Islet precursor cell (in vitro differentiated cells): ENCODE measurements at regions not wholly inside any gene's neighbourhood (a gene's known extent, or its start where the extent isn't known, plus 50 kb on each side); places are given as distances from the start of the nearest gene placed in this dataset.

Experiments
- DNase-seq: peaks from one replicate; pipeline ENCODE4 v3.0.0-alpha.2; 2018

DNA sequence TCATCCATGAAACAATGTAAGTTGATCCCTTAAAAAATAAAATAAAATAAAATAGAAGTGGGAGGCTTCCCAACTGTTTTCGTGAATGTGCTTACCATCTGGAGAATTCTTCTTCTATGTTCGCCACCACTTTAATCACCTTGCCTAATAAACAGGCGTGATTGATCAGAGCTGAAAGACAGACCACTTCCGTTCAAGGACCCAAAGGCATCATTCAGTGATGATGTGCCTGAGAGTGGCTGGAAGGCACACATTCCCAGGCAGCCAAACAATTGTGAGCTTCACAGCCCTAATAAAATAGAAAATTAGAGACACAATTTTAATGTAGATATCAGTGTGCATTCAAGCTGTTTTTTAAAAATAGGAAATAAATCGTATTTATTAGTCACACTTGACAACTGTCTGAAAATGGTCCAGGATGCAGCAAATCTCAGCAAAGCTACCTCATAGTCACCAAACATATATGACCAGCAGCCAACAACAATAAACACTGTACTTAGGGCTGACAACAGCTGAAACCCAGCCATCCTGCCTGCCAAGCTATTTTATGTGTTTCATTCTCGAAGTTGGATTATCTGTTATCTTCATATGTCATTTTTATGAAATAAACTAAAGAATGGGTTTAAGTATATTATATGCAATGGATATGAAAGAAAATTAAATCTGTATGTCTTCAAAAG, 163.2 kb upstream of the FAM9B start:
- no peak for DNase-seq

DNA sequence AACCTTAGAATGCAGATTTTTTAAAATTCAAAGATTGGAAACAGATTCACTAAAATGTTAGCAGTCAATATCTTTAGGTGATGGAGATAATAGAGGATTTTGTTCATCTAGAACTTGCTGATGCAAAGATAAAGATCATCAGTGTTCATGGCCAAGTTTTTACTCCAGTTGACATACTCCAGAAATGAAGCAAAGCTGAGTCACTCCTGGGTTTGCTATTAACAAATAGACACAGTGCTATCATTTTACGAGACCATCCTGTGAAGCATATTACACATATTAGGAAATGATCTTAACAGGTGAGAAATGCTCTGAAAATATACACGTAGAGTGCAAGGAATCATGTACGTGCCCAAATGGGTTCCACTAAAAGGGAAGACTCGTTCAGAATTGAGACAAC, 170.6 kb upstream of the FAM9B start:
- DNase-seq = no peak

DNA sequence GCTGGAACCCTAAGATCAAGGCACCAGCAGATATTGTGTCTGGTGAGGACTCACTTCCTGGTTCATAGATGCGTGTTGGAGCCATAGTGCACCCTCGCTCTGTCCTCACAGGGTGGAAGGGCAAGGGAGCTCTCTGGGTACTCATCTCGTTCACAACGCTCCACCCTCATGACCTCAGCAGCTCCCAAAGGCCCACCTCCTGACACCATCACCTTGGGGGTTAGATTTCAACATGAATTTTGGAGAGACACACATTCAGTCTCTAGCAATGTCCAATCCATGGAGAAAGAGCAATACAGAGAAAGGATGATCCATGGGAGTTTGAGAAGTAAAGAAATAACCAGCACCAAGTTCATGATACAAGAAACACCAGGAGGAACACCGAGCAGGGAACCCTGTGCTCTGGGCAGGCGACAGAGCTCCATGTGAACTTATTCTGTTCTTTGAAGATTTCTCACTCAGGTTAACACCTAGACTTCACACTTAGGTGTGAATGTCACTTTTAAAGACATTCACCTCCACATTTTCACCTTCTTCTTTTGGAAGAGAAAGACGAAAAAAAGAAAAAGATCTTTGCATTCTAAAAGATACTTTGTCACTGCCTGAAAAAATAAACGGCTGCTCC, 171.8 kb upstream of the FAM9B start:
- DNase-seq = no peak

DNA sequence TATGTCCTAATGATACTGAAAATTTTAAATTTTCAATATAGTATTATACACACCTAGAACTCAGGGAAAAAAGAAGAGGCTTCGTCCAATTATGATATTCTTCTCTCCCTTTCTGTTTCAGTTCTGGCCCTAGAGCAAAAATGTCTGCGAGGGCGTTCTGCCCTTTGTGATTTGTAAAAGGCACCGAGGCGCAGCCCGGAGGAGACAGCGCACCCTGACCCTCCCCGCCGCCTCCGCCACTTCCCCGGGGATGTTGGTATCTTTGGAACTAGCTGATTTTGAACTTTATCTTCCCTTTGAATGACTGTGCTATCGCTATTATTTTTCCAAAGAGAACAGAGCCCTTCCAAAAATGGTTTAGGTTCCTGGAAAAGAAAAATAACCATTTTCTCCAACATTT, 173.2 kb upstream of the FAM9B start:
- DNase-seq = no peak

DNA sequence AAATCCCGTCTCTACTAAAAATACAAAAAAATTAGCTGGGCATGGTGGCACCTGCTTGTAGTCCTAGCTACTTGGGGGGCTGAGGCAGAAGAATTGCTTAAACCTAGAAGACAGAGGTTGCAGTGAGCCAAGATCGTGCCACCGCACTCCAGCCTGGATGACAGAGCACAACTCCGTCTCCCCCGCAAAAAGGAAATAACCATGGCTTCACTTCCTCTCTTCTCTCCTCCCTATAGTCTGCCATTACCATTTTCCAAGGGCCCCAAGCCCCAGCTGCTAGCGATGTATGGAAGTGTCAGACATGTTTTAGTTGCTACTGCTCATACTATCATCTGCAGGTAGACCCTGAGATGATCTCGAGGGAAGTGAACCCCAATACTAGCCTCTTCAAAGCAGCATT, 177.3 kb upstream of the FAM9B start:
- DNase-seq = no peak

DNA sequence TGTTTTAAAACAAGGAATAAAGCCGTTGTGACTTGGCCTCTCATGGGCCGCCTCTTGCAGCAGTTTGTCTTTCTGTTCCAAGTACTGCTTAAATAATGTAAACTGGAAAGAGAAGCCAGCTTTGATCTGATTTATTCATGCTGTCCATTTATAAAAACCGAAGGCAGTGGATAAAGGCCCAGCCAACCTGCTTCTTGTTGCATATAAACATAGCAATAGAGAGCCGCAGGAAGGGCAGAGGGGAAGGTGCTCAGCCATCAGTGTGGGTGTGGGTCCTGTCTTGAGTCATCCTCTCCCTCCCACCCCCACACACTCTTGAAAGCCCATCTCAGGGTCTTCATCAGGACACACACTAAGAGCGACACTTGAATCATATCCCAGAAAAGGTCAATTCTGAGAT, 187.9 kb upstream of the FAM9B start:
- no peak for DNase-seq

DNA sequence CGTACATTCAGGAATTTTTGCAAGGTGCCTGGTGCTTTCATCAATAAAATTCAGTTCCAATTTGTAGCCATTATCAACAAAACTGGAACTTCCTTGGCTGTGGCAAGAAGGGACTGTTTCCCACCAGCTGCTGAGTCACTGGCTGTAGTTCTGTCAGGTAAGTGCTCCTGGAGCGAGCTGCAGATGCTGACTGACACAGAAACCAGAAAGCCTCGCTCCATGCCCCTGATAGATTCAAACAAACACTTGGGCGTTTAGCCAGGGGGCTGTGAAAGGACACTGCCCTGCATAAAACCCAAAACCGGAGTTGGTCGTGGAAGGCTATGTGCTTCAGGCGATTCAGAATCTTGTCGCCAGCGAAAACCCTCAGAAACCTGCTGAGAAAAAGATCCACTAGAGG, 188.4 kb upstream of the FAM9B start:
- DNase-seq = peak; percentile 52

DNA sequence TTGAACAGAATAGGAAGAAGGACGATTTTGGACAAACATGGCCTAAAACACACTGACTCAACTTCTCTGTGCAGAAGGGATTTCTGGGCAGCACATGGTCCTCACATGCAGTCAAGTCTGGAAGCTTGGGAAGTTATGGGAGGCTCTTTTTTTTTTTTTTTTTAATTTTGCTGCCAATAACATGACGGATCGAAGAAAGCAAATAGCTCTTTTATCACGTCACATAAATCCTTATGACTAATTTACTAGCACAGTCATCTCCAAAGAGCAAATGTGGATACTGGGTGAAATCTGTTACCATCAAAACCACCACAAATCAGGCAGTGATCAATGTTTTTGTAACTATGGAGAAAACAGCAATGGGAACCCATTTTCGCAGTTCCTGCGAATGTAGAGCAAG, 193.3 kb upstream of the FAM9B start:
- no peak for DNase-seq

DNA sequence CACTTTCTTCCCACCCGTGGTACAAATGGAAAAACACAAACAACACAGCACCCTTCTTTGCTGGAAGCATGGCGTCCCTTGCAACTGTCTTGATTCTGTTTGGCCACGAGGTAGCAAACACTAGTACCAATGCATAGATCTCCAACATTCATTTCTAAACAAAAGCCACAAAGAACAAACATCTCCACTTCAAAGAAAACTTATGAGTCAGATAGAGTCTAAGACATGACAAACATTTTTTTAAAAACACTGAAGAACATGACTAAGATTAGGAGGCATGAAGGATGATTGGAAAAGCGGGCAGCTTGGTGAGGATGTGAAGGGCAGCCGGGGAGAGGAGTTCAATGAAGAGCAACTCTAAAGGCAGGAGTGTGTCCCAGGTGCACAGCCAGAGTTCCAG, 197.6 kb upstream of the FAM9B start:
- no peak for DNase-seq

DNA sequence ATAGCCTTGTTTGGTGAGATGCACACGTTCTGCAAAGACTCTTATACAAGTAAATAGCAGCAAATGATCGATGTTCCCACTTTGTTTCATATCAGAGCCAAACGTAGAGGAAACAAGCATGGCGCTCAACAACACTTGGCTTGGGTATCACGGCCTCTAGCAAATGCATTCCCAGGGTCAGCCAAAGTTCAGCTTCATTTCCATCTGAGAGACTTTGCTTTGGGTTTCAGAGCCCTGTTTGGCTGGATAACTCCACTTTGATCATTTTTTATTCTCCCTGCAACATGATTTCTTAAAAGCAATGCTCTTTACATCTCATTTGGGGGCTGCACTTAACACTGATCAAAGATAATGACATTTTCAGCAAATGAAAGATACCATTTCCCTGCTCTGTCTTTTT, 199.2 kb upstream of the FAM9B start:
- no peak for DNase-seq

DNA sequence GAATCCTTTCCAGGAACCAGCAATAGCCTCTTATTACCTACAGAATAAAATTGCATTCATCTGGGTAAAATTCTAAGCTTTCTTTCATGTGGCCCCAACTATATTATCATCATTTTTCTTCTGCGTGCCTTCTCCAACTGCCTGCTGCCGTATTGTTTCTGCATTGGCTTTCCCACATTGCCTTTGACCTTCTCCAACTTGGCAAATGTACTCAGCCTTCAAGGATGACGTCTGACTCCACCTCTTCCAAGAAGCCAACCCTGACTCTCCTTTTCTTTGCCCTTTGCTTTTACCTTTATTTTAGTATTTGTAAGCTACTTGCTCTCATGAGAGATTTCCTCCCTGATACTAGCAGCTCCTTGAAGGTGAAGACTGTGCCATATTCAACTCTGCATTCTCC, 200.4 kb upstream of the FAM9B start:
- no peak for DNase-seq

DNA sequence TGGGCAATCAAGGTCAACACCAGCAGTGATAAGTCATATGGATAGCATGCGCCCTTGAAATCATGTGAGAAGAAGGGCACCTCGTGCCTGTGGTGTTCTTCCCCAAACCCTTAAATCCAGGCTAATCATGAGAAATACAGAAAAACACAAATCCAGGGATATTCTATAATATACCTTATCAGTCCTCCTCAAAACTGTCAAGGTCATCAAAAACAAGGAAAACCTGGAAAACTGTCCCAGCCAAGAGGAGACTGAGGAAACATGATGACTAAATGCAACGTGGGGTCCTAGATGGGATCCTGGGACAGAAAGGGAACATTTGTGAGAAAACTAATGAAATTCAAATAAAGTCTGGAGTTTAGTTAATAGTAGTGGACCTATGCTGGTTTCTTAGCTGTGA, 201.8 kb upstream of the FAM9B start:
- no peak for DNase-seq

DNA sequence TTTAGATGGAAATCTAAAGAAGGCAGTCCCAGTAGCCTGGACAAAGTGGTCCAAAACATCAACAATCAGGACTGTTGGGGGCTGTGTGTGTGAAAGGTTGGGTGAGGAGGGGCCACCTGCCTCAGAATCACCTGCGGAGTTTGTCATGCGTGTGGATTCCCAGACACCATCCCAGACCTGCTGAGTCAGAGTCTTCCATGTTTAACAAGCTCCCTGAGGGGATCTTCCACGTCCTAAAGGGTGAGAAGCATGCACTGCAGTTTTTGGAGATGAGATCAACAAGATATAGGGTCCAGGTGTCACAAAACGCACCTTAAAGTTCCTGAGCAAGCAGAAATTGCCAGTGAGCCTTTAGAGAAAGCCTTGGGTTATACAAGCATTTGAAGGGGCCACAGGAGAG, 207.0 kb upstream of the FAM9B start:
- DNase-seq = peak; percentile 76

DNA sequence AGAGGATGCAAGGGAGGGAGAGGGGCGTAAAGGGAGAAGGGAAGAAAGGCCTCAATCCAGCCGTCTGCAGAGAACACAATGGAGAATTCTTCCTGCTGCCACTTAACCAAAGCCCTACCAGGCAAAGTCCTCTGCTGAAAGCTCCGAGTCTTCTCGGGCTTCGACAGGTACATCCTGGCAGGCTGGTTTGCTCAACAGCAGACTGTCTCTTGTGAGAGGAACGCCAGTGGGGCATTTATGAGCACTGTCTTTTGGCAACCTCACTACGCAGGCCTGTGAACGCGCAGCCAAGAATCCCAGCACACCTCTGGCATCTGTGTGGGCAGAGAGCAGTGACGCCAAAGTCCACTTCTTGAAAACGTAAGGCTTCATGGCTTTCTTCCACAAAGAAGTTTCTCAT, 207.5 kb upstream of the FAM9B start:
- DNase-seq = peak; percentile 59

DNA sequence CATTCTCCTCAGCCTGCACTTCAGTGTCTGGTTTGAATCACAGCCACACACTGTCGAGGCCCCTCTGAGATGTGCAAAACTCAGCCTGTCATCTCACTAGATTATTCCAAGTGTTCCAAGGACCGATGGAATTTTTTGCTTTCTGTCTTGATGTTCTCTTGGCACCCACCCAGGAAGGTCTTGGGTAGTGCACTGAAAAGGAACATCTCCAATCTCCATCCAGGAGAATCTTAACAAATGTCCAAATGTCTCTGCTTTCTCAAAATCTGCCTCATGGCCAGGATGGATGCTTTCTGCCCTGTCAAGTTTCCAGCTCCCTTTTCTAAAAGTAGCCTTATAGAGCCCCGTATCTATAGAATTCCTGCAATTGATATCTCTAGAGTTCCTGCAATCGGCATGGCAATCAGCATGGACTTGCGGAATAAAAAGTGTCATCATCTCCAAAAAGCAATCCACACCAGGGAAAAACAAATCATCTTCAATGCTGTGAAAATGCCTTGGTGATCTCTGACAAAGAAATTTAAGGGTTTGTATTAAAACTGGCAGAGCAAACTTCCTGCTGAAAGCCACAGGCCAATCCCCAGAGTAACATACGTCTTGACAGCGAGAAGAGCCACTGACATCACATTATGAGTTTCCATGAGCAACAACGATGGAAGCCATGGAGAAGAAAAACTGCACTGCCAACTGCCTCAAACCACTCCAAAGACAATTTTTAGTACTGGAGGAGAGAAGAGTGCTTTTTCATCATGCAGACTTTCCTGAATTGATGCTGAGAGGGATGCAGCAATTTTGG, 215.3 kb upstream of the FAM9B start:
- no peak for DNase-seq

DNA sequence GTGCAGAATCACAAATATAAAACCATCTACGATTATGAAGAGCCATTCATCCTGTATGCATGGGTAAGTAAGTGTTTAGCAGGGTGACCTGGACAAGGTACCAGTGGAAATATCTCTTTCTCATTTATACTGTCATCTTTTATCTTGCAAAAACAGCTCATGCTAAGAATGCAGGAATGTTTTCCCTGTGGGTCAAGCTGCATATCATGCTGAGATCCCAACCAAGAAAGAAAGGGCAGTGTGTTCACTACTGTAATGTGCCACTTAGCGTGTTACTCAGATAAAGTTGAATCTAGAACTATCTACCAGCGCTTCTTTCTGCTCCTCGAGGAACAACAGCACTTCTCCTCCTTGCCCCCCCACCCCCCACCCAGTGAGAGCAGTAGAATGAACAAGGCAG, 212.7 kb upstream of the TBL1X start:
- no peak for DNase-seq

DNA sequence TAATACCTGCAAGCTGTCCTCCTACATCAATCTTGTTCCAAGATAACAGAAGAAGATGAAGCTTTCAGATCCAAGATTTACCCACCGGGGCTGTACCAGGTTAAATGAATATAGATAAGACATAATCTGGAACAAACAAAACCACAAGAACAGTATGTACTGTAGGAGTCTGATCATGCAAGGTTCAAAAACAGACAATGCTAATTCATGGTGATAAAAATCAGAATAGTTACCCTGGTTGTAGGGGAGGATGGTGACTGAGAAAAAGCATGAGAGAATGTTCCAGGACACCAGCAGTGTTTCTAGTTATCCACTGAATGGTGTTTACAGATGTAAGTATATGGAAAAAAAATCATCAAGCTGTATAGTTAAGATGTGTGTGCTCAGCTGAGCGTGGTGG, 211.6 kb upstream of the TBL1X start:
- DNase-seq = no peak

DNA sequence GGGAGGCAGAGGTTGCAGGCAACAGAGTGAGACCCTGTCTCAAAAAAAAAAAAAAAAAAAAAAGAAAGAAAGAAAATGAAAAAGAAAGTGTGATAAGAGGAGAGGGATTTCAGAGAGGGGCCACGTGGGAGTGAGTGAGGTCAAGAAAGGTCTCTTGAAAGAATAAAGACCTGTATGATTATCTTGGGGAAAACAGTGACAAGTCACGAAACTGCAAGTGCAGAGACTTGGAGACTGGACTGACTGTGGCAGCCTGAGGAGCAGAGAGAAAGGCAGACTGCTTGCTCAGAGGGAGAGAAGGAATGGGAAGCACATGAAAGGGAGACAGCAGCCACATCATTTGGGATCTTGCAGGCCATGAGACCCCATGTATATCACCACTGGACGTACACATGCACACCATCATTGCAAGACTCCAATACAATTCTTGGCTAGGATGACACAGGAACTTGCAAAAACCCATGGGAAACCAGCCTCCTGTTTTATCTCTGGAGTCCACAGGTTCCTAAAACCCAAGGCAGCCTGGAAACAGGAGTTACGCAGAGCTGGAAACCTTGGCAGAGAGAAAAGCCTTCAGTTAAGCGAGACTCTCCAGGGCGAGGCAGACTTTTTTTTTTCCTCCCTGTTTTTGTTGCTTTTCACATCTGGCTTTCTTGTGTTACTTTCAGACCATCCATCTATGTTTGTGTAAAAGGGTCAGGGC, 207.0 kb upstream of the TBL1X start:
- DNase-seq = no peak

DNA sequence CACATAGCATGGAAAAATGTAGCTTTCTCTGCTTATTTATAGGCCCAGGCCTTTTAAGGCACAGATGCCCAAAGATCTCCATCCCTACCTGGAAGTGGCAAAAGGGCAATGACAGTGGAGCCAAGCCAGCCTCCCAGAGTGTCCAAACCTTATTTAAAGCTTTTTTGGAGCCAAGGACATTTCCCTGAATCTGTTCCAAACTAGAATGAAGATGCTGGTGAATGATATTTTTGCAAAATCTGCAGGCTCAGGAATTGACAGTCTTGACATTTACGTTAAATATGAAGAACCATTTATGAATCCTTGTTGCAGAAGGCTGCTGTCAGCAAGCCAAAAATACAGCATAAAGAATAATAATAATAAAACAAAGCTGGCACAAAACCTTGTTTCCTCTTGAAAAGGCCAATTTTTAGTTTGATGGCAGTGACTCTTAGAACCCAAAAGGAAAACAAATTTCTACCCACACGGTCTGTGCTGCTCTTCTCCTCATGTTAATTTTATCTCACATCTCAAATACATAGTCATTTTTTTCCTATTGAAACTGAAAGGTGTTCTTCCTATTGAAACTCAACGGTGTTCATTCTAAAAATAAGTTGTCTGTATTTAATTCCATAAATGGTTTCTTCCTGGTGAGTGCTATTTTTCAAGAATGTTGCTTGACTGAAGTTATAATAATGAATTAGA, 206.3 kb upstream of the TBL1X start:
- no peak for DNase-seq

DNA sequence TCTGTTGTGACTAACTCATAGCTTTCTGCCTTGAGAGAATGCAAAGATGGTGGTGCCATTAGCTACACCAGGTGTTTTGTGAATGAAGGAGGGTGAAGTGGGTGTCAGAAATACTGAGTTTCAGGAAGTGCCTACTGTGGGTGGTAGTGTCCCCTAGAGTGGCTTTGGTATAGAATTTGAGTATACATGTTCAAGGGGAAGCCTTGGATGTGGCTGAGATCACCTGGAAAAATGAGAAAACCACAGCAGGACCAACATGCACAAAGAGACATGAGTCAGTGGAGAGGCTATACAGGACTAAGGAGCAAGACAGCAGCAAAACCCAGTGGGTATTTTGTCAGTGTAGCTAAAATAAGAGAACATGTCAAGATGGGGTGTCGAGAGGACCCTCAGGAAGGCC, 204.3 kb upstream of the TBL1X start:
- DNase-seq = no peak

DNA sequence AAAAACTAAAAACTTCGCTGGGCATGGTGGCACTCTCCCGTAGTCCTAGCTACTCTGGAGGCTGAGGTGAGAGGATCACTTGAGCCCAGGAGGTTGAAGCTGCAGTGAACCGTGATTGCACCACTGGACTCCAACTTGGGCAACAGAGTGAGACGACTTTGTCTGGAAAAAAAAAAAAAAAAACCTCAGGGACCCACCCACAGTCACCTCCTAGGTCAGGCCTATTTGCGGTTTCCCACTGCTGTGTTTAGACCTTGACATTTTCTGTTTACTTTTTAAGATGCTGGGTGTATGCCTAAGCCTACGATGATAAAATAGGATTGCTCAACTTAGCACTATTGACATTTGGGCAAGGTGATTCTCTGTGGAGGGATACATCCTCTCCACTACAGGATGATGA, 197.4 kb upstream of the TBL1X start:
- DNase-seq = no peak

DNA sequence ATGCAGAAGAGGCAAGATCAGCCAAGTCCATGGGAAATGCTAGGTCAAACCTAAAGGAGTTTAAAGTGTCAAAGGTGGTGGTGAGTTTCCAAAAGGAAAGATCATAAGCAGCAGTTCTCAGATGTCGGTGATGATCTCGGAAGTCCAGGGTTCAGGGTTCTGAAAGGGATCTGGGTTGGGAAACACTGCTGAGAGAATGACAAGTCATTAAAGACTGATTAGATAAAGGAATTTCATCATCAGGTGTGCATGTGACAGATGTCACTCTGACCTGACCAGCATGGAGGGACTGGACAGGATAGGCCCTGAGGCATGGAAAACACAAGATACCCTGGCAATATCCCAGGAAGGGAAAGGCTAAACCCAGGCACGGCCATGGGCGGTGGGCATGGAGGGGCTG, 195.7 kb upstream of the TBL1X start:
- no peak for DNase-seq
